WERI-Rb-1 (cell line): ENCODE measurements at regions not wholly inside any gene's neighbourhood (a gene's known extent, or its start where the extent isn't known, plus 50 kb on each side); places are given as distances from the start of the nearest gene placed in this dataset.

Experiments used
- DNase-seq: peaks from one replicate; pipeline ENCODE4 v3.0.0-alpha.2; 2020
- H3K27ac ChIP-seq: fragments of 250-450 bp; sonication (Bioruptor Pico); 2 replicates; pipeline ENCODE4 v1.5.1; 2020; ENCODE audit warnings: mild to moderate bottlenecking, moderate library complexity
- H3K27me3 ChIP-seq: fragments of 250-450 bp; sonication (Bioruptor Pico); 2 replicates; pipeline ENCODE4 v1.5.1; 2021; ENCODE audit warnings: mild to moderate bottlenecking, low read depth, moderate library complexity; ENCODE audit not compliant: insufficient read depth, severe bottlenecking
- H3K36me3 ChIP-seq: fragments of 250-450 bp; sonication (Bioruptor Pico); 2 replicates; pipeline ENCODE4 v1.5.1; 2020; ENCODE audit warnings: mild to moderate bottlenecking, moderate library complexity
- H3K4me3 ChIP-seq: 2 replicates; pipeline ENCODE4 v1.5.1; 2011; ENCODE audit warnings: low read depth, mild to moderate bottlenecking, control low read depth, low read length
- H3K9me3 ChIP-seq: fragments of 250-450 bp; sonication (Bioruptor Pico); 2 replicates; pipeline ENCODE4 v1.5.1; 2021; ENCODE audit warnings: mild to moderate bottlenecking, moderate library complexity; ENCODE audit not compliant: severe bottlenecking
- TF ChIP-seq, protein P1 (sequence below): IDR thresholded peaks from 2 replicates; pipeline ENCODE4 v1.5.1; 2011; ENCODE audit warnings: low read depth, mild to moderate bottlenecking, control low read depth, inconsistent platforms, low read length

DNA sequence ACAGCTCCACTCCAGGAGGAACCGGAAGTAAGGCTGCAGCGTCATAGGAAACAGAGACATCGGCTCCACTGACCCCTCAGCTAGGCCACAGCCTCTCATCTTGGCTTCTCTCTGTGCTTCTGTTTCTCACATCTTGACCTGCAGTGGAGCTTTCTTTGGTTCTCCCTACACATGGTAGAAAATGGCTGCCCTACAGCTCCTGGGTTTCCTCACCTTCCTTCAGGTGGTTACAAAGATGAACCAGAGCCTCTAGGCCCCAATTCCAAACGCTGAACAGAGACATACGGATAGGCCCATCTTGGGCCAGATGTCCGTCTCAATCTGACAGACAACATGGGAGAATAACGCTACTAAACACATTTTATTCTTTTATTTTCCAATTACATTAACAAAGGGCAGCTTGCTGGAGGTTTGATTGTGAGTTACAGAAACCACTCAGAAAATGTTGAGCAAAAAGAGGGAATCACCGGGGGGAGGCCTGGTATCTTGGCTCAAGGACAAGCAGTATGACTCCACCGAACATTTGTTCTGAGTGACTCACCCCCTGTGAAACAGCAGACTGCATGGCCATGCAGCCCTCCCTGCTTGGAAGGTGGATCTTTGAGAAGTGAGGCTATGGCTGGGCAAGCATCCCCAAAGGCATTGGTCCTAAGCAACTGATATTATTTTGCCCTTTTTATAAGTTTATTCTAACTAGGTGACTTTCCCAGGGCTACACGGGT, 303.5 kb downstream of the CDCA7 start:
- Histone ChIP-seq H3K36me3 (no peaks in the 10 kb centered on the region), H3K4me3 (no peak overlapping the region), H3K27ac (no peak overlapping the region), H3K9me3 (no peaks in the 10 kb centered on the region), H3K27me3 (no peaks in the 10 kb centered on the region)
- TF ChIP-seq, protein P1, sequence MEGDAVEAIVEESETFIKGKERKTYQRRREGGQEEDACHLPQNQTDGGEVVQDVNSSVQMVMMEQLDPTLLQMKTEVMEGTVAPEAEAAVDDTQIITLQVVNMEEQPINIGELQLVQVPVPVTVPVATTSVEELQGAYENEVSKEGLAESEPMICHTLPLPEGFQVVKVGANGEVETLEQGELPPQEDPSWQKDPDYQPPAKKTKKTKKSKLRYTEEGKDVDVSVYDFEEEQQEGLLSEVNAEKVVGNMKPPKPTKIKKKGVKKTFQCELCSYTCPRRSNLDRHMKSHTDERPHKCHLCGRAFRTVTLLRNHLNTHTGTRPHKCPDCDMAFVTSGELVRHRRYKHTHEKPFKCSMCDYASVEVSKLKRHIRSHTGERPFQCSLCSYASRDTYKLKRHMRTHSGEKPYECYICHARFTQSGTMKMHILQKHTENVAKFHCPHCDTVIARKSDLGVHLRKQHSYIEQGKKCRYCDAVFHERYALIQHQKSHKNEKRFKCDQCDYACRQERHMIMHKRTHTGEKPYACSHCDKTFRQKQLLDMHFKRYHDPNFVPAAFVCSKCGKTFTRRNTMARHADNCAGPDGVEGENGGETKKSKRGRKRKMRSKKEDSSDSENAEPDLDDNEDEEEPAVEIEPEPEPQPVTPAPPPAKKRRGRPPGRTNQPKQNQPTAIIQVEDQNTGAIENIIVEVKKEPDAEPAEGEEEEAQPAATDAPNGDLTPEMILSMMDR = no peak
- DNase-seq = no peak

DNA sequence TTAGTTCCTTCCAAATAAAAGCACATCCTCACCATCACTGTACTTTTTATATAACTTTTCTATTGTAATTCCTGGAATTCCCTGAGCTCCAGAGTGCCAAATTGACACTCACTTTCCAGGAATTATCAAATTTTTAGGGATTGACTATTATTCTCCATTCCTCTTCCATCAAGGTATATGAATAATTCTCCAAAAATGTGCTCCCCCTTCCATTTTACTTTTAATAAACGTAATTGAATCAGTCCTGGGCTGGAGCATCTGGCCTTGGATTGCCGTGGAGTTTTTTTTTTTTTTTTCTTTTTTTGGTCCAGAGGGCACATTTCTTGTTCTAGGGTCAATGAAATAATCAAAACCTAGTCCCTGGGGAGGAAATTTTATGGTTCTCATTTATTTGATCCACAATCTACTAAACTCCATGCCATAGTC, 304.3 kb downstream of the CDCA7 start:
- H3K36me3 ChIP-seq = no peaks in the 10 kb centered on the region
- DNase-seq = no peak
- no peaks in the 10 kb centered on the region for H3K9me3 ChIP-seq
- TF ChIP-seq, protein P1 = no peak
- H3K4me3 ChIP-seq = no peak overlapping the region
- H3K27ac ChIP-seq = no peak overlapping the region
- H3K27me3 ChIP-seq = no peaks in the 10 kb centered on the region

DNA sequence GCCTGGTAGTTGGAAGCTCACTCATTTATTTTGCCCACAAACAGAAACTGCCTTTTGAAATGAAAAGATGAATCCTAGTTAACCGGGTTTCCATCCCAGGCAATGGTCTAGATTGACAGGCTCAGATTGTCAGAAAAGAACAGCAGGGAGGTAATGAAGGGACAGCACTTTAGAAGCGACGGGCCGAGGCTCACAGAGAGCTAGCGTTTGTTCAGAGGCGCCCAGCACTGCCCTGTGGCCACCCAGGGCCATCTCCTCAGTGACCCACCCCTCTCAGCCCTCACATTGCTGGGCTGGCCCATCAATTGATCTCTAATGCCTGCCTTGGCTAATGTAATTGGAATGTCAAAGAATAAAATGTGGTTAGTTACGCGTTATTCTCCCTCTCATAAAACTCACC, 304.8 kb downstream of the CDCA7 start:
- TF ChIP-seq, protein P1 = no peak
- no peak for DNase-seq
- Histone ChIP-seq H3K9me3 (no peaks in the 10 kb centered on the region), H3K36me3 (no peaks in the 10 kb centered on the region), H3K27me3 (no peaks in the 10 kb centered on the region), H3K4me3 (no peak overlapping the region), H3K27ac (no peak overlapping the region)

DNA sequence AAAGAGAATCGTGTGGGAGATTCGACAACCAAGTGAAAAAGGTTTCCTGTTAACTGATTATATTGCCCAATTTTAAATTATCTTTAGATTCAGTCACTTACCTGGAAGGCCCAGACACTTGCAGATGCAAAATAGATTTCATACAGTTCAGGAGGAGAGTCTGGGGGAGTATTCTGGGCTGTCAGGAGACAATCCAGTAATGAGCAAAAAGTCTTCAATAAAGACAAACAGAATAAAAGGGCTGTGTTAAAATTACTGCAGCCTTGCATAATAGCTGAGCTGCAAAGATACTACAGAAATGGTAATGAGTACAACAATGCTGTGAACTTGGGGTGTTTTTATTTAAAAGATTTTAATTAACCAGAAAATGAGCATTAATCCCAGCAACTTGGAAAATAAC, 303.6 kb downstream of the SP3 start:
- H3K4me3 ChIP-seq = no peak overlapping the region
- no peaks in the 10 kb centered on the region for H3K36me3 ChIP-seq
- no peaks in the 10 kb centered on the region for H3K27me3 ChIP-seq
- H3K9me3 ChIP-seq = no peaks in the 10 kb centered on the region
- H3K27ac ChIP-seq = no peak overlapping the region
- TF ChIP-seq, protein P1 = no peak
- DNase-seq = no peak

DNA sequence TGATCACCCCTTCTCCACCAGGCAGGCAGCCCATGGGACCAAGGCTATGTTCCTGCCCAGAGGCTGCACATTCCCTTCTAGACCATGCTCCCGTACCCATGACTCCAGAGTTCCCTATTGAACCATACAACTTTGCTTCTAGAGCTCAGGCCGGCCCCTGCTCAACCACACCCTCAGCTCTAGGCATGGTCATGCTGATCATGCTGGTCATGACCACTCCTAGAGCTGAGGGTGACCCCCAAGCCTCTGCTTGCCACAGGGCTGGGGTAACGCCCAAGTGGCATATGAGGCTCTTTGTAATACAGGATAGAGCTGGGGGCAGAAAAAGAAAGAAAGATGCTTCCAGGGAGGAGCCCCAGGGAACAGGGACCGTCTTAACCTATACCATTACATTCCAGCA, 301.8 kb downstream of the SP3 start:
- no peaks in the 10 kb centered on the region for H3K9me3 ChIP-seq
- H3K27ac ChIP-seq = no peak overlapping the region
- DNase-seq = no peak
- H3K36me3 ChIP-seq = no peaks in the 10 kb centered on the region
- H3K4me3 ChIP-seq = no peak overlapping the region
- TF ChIP-seq, protein P1 = no peak
- no peaks in the 10 kb centered on the region for H3K27me3 ChIP-seq
